Spleen (tissue), 11 donors: ENCODE measurements at regions not wholly inside any gene's neighbourhood (a gene's known extent, or its start where the extent isn't known, plus 50 kb on each side); places are given as distances from the start of the nearest gene placed in this dataset.

Experiments
- DNase-seq: peaks from one replicate; pipeline ENCODE4 v3.0.0-alpha.2; 2020
- H3K27ac ChIP-seq, 8 donors: fragments of 200-600 bp; sonication (generic) in 7 of 8; 1 replicate in 4 of 8; 2 replicates in 4 of 8; pipeline versions ENCODE4 v1.5.0 to v1.8.0; 2016 to 2021; ENCODE audit warnings: inconsistent platforms in 4 of 8, mild to moderate bottlenecking in 4 of 8, moderate library complexity in 1 of 8
- H3K27me3 ChIP-seq, 7 donors: fragments of 200-600 bp; sonication (generic) in 6 of 7; replicated peaks in 1 of 7; 1 replicate in 4 of 7; 2 replicates in 3 of 7; pipeline versions ENCODE4 v1.5.0 to v1.8.0; 2016 to 2021; ENCODE audit warnings: inconsistent platforms in 3 of 7, mild to moderate bottlenecking in 1 of 7
- H3K36me3 ChIP-seq, 6 donors: fragments of 200-600 bp; sonication (generic) in 5 of 6; 1 replicate in 4 of 6; 2 replicates in 2 of 6; pipeline versions ENCODE4 v1.5.0 to v1.8.0; 2016 to 2021; ENCODE audit warnings: inconsistent platforms in 2 of 6
- H3K4me1 ChIP-seq, 6 donors: fragments of 200-600 bp; sonication (generic) in 5 of 6; 1 replicate in 3 of 6; 2 replicates in 3 of 6; pipeline versions ENCODE4 v1.5.0 to v1.8.0; 2016 to 2021; ENCODE audit warnings: inconsistent platforms in 3 of 6
- H3K4me3 ChIP-seq, 8 donors: fragments of 200-600 bp; sonication (generic) in 7 of 8; 1 replicate in 4 of 8; 2 replicates in 4 of 8; pipeline versions ENCODE4 v1.5.0 to v1.8.0; 2016 to 2021; ENCODE audit warnings: inconsistent platforms in 4 of 8, mild to moderate bottlenecking in 4 of 8, moderate library complexity in 2 of 8
- H3K9me3 ChIP-seq, 8 donors: fragments of 200-600 bp; sonication (generic) in 7 of 8; 1 replicate in 4 of 8; 2 replicates in 4 of 8; pipeline versions ENCODE4 v1.5.0 to v1.8.0; 2016 to 2021; ENCODE audit warnings: inconsistent platforms in 4 of 8
- POLR2A ChIP-seq, 3 donors: fragments of 450-650 bp; IDR thresholded peaks; one replicate each; pipeline ENCODE4 v1.5.1; 2017; ENCODE audit warnings: antibody characterized with exemption in 3 of 3, mild to moderate bottlenecking in 1 of 3
- POLR2AphosphoS5 ChIP-seq, 3 donors: sonication (generic); formaldehyde crosslinking; IDR thresholded peaks; one replicate each; pipeline ENCODE4 v1.5.1; 2017; ENCODE audit warnings: antibody characterized with exemption in 3 of 3
- WGBS, 5 donors: extraction: QIAGEN DNeasy Blood & Tissue Kit in 3 of 5; methylation state at CpG; one replicate each; pipeline versions ENCODE4 v1.1.5 to v1.1.7; 2013 to 2018; 5-methylcytosine and 5-hydroxymethylcytosine counted together
- intact Hi-C: fragments of 100-400 bp; cut with DNase I; formaldehyde crosslinking; loops from one replicate; pipeline ENCODE4 v1.15.0; 2023; ENCODE audit warnings: low total_unique reads
- TF ChIP-seq, protein P1 (sequence below), 11 experiments: fragments of 200-600 bp in 7 of 11; fragments of 450-650 bp in 4 of 11; sonication (generic) in 4 of 11; IDR thresholded peaks in 8 of 11; conservative IDR thresholded peaks in 3 of 11; 1 replicate in 7 of 11; 2 replicates in 4 of 11; pipeline versions ENCODE4 v1.4.0 to v1.8.0; 2016 to 2021; ENCODE audit warnings: antibody characterized with exemption in 11 of 11, inconsistent platforms in 4 of 11, mild to moderate bottlenecking in 1 of 11
- donor health status: healthy with polysubstance abuse.
- donor health status: DM: no; HTN: no; CAD: no; lungs with moderate emphysema.
- donor health status: DM: no; HTN: no; CAD: no.
- donor health status: Bipolar disorder and iron deficiency.
- donor health status: healthy.
- donor health status: DM: no; HTN: no; CAD: no.
- donor health status: DM: yes; HTN: yes; CAD: no.

DNA sequence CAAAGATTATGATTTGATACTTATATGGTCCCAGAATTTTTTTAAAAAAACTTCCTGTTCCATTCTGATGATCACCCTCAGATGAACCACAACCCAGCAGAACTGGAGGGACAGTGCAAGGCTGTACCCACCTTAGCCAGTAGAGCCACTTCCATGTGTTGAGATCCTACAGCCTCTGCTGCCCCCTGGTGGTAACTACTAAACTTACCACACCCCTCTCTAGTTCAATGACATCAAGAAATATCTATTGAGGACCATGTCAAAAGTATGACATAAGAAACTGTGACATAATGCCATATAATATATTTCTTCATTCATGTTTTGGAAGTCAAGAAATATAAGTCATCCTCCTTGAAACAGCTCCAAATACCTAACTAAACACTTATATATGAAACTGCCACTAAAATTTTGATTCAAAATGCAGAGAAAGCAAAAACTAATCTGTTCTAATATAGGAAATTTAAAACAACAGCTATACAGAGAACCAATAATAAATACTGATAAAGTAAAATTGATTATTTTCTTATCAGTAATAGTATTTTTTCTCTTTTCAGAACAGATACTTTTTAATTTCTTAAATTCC is 412.6 kb downstream of the KCTD12 start:
- H3K9me3 ChIP-seq, result no peaks in the 10 kb centered on the region
- H3K36me3 ChIP-seq, result no peaks in the 10 kb centered on the region
- no peaks in the 10 kb centered on the region for H3K4me1 ChIP-seq
- no peak overlapping the region for H3K27ac ChIP-seq
- intact Hi-C loops, result loop anchor here (5.0 kb wide), 2 partner anchors 596 to 776 kb away; no protein-coding TSS in a partner anchor
- TF ChIP-seq POLR2A (IDR thresholded peaks at IDR 0.05) (no peak), POLR2AphosphoS5 (IDR thresholded peaks at IDR 0.05) (no peak)
- TF ChIP-seq, protein P1, sequence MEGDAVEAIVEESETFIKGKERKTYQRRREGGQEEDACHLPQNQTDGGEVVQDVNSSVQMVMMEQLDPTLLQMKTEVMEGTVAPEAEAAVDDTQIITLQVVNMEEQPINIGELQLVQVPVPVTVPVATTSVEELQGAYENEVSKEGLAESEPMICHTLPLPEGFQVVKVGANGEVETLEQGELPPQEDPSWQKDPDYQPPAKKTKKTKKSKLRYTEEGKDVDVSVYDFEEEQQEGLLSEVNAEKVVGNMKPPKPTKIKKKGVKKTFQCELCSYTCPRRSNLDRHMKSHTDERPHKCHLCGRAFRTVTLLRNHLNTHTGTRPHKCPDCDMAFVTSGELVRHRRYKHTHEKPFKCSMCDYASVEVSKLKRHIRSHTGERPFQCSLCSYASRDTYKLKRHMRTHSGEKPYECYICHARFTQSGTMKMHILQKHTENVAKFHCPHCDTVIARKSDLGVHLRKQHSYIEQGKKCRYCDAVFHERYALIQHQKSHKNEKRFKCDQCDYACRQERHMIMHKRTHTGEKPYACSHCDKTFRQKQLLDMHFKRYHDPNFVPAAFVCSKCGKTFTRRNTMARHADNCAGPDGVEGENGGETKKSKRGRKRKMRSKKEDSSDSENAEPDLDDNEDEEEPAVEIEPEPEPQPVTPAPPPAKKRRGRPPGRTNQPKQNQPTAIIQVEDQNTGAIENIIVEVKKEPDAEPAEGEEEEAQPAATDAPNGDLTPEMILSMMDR (IDR thresholded peaks at IDR 0.05 in 8 of 11, conservative IDR thresholded peaks at IDR 0.05 in 3 of 11), result peak; percentile 54 to 84 (median 75)
- no peak for DNase-seq
- no peaks in the 10 kb centered on the region for H3K27me3 ChIP-seq
- no peak overlapping the region for H3K4me3 ChIP-seq

DNA sequence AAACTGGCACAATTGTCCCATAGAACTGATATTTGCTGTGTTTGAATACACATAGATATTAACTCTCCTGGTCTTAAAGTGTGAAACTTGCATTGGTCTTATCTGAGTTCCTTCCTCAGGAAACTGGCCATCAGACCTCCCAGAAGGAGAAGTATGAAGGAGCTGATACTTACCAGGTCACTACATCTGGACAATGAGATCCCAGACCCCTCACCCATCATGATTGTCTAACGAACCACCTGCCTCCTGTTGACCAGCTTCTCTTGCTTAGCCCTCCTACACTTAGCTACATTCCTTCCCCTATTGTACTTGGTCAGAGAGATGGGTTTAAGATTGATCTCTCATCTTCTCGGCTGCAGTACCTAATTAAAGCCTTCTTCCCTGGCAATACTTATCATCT is 413.3 kb downstream of the KCTD12 start:
- intact Hi-C loops, result loop anchor here (5.0 kb wide), 2 partner anchors 596 to 776 kb away; no protein-coding TSS in a partner anchor
- no peaks in the 10 kb centered on the region for H3K27me3 ChIP-seq
- no peaks in the 10 kb centered on the region for H3K9me3 ChIP-seq
- H3K27ac ChIP-seq, result no peak overlapping the region
- no peaks in the 10 kb centered on the region for H3K36me3 ChIP-seq
- H3K4me1 ChIP-seq, result no peaks in the 10 kb centered on the region
- DNase-seq, result no peak
- H3K4me3 ChIP-seq, result no peak overlapping the region
- TF ChIP-seq POLR2AphosphoS5 (IDR thresholded peaks at IDR 0.05) (no peak), POLR2A (IDR thresholded peaks at IDR 0.05) (no peak)
- TF ChIP-seq, protein P1 (IDR thresholded peaks at IDR 0.05 in 8 of 11, conservative IDR thresholded peaks at IDR 0.05 in 3 of 11), result no peak
- 77 to 85% (median 78%) methylated on average over 2 of the region's 2 CpGs for WGBS, 5 donors

DNA sequence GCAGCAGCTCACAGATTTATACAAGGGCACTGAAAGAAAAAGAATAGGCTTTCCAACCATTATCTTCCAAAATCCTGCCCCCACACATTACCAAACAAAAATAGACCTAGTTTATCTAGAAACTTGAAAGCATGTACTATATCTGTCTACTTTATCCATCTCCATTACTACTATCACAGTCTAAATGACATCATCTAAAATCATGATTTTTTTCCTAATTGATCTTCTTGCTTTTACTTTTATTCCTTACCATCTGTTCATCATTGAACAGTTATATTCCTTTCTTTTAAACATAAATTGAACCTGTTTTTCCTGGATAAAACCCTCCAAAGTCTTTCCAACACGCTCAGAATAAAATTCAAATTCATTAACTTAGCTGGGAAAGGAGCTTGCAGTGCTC is 414.7 kb downstream of the KCTD12 start:
- DNase-seq, result no peak
- intact Hi-C loops, result loop anchor here (5.0 kb wide), 2 partner anchors 594 to 774 kb away; no protein-coding TSS in a partner anchor
- no peak overlapping the region for H3K27ac ChIP-seq
- H3K4me1 ChIP-seq, result no peaks in the 10 kb centered on the region
- no peaks in the 10 kb centered on the region for H3K36me3 ChIP-seq
- no peak overlapping the region for H3K4me3 ChIP-seq
- no peaks in the 10 kb centered on the region for H3K9me3 ChIP-seq
- WGBS, 5 donors, result 77 to 94% (median 79%) methylated on average over 1 of the region's 1 CpG
- TF ChIP-seq, protein P1 (IDR thresholded peaks at IDR 0.05 in 8 of 11, conservative IDR thresholded peaks at IDR 0.05 in 3 of 11), result no peak
- TF ChIP-seq POLR2AphosphoS5 (IDR thresholded peaks at IDR 0.05) (no peak), POLR2A (IDR thresholded peaks at IDR 0.05) (no peak)
- no peaks in the 10 kb centered on the region for H3K27me3 ChIP-seq

DNA sequence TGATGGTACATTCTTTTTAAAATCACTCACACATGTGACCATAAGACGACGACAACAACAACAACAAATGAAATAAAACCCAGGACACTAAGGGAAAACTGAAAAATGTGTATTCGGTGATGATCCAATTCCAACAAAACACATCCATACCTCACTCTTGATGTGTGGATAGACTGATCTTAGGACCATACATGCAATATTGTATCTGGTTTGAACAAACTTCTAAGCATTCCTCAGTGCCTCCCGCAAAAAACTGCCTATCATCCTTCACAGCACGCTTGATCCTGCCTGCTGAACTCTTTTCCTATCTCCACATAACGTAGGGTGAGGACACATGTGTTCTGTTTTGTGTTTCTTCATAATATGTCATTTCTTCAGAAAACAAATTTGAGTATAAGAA is 415.2 kb downstream of the KCTD12 start:
- no peak for DNase-seq
- 80 to 91% (median 90%) methylated on average over 6 of the region's 6 CpGs for WGBS, 5 donors

More for the DNA sequence above, 415.2 kb downstream of the KCTD12 start:
- Histone ChIP-seq H3K9me3 (no peaks in the 10 kb centered on the region), H3K27ac (no peak overlapping the region), H3K4me3 (no peak overlapping the region), H3K27me3 (no peaks in the 10 kb centered on the region), H3K4me1 (no peaks in the 10 kb centered on the region), H3K36me3 (no peaks in the 10 kb centered on the region)
- TF ChIP-seq POLR2AphosphoS5 (IDR thresholded peaks at IDR 0.05) (no peak), POLR2A (IDR thresholded peaks at IDR 0.05) (no peak)
- TF ChIP-seq, protein P1 (IDR thresholded peaks at IDR 0.05 in 8 of 11, conservative IDR thresholded peaks at IDR 0.05 in 3 of 11), result no peak
- intact Hi-C loops, result loop anchor here (5.0 kb wide), 2 partner anchors 594 to 774 kb away; no protein-coding TSS in a partner anchor
